Lung (tissue), 11 donors: ENCODE measurements at regions not wholly inside any gene's neighbourhood (a gene's known extent, or its start where the extent isn't known, plus 50 kb on each side); places are given as distances from the start of the nearest gene placed in this dataset.
"Not testable (repeated sequence)": the region's sequence is repeated elsewhere in the genome, so short reads cannot be mapped to it uniquely, and the experiment has no call there.

Experiments used
- ATAC-seq: fragments of 200-7000 bp; cut with Tn5 transposase; one replicate; pipeline ENCODE4 v1.9.1; 2020; ENCODE audit warnings: moderate number of reproducible peaks; ENCODE audit not compliant: insufficient read depth, low FRiP score
- DNase-seq, 3 donors: peaks; one replicate each; pipeline ENCODE4 v3.0.0-alpha.2; 2013 to 2017
- H3K27ac ChIP-seq, 2 donors: one replicate each; pipeline ENCODE4 v1.5.1; 2013; ENCODE audit warnings: mild to moderate bottlenecking in 2 of 2, moderate library complexity in 2 of 2, control low read depth in 1 of 2, inconsistent platforms in 1 of 2, low read depth in 1 of 2, low read length in 1 of 2
- H3K27me3 ChIP-seq, 3 donors: one replicate each; pipeline ENCODE4 v1.5.1; 2013; ENCODE audit warnings: low read length in 2 of 3; ENCODE audit not compliant: control insufficient read depth in 3 of 3, insufficient read depth in 3 of 3
- H3K36me3 ChIP-seq, 4 donors: one replicate each; pipeline ENCODE4 v1.5.1; 2013; ENCODE audit warnings: low read length in 4 of 4, mild to moderate bottlenecking in 1 of 4, moderate library complexity in 1 of 4; ENCODE audit not compliant: control insufficient read depth in 4 of 4, insufficient read depth in 4 of 4
- H3K4me1 ChIP-seq, 5 donors: one replicate each; pipeline ENCODE4 v1.5.1; 2013; ENCODE audit warnings: low read length in 5 of 5, mild to moderate bottlenecking in 2 of 5, moderate library complexity in 1 of 5; ENCODE audit not compliant: control insufficient read depth in 5 of 5, insufficient read depth in 5 of 5
- H3K4me3 ChIP-seq: one replicate; pipeline ENCODE4 v1.5.1; 2013; ENCODE audit warnings: mild to moderate bottlenecking, control low read depth, moderate library complexity
- H3K9ac ChIP-seq, 2 donors: one replicate each; pipeline ENCODE4 v1.5.1; 2013; ENCODE audit warnings: low read length in 2 of 2, control low read depth in 1 of 2; ENCODE audit not compliant: insufficient read depth in 1 of 2
- H3K9me3 ChIP-seq, 4 donors: one replicate each; pipeline ENCODE4 v1.5.1; 2013; ENCODE audit warnings: low read length in 3 of 4, mild to moderate bottlenecking in 1 of 4, moderate library complexity in 1 of 4; ENCODE audit not compliant: control insufficient read depth in 4 of 4, insufficient read depth in 3 of 4
- CTCF ChIP-seq: IDR thresholded peaks from 2 replicates; pipeline ENCODE4 v1.5.1; 2012; ENCODE audit warnings: mild to moderate bottlenecking; ENCODE audit errors: control extremely low read depth, extremely low read depth
- WGBS, 2 donors: extraction: QIAGEN DNeasy Blood & Tissue Kit; methylation state at CpG; one replicate each; pipeline ENCODE4 v1.1.7; 2013; 5-methylcytosine and 5-hydroxymethylcytosine counted together
- donor health status: control.
- donor health status: control.
- donor health status: Bipolar disorder and iron deficiency.
- donor health status: healthy.
- donor health status: DM: yes; HTN: yes; CAD: no.

- H3K27me3 ChIP-seq: no peaks in the 10 kb centered on the region
- TF ChIP-seq CTCF: no peak
Measured at GRCh38 chr5:103389357-103389756, 130.8 kb downstream of the MACIR start.

GRCh38 chr5:103385722-103386121, 127.2 kb downstream of the MACIR start:
- ATAC-seq (no peak), DNase-seq (no peak)

More at GRCh38 chr5:103389357-103389756, 130.8 kb downstream of the MACIR start:
- DNase-seq (no peak), ATAC-seq (no peak)
- WGBS, 2 donors: 84 to 92% methylated on average over 2 of the region's 2 CpGs
- Histone ChIP-seq H3K9ac (no peak overlapping the region), H3K4me3 (no peak overlapping the region), H3K9me3 (peaks cover 0 to 2% (median 0%) of the 10 kb centered on the region in 4 donors), H3K27ac (no peak overlapping the region), H3K4me1 (peaks cover 0 to 12% (median 0%) of the 10 kb centered on the region in 5 donors), H3K36me3 (no peaks in the 10 kb centered on the region)

GRCh38 chr5:103377638-103378037, 119.1 kb downstream of the MACIR start:
- 64 to 79% methylated on average over 4 of the region's 4 CpGs for WGBS, 2 donors
- H3K36me3 ChIP-seq, H3K9me3 ChIP-seq, H3K4me1 ChIP-seq, ATAC-seq, H3K4me3 ChIP-seq, H3K27me3 ChIP-seq, DNase-seq, H3K9ac ChIP-seq, H3K27ac ChIP-seq: not testable (repeated sequence)

More at GRCh38 chr5:103385722-103386121, 127.2 kb downstream of the MACIR start:
- Histone ChIP-seq H3K4me1 (no peaks in the 10 kb centered on the region), H3K9me3 (peaks cover 0 to 3% (median 0%) of the 10 kb centered on the region in 4 donors), H3K27me3 (no peaks in the 10 kb centered on the region), H3K36me3 (no peaks in the 10 kb centered on the region), H3K27ac (no peak overlapping the region), H3K4me3 (no peak overlapping the region), H3K9ac (no peak overlapping the region)
- TF ChIP-seq CTCF: no peak

- no peaks in the 10 kb centered on the region for H3K27me3 ChIP-seq
- TF ChIP-seq CTCF: no peak
- H3K9me3 ChIP-seq: no peaks in the 10 kb centered on the region
- H3K27ac ChIP-seq: no peak overlapping the region
- DNase-seq (no peak), ATAC-seq (no peak)
- H3K9ac ChIP-seq: no peak overlapping the region
- no peaks in the 10 kb centered on the region for H3K36me3 ChIP-seq
- H3K4me3 ChIP-seq: no peak overlapping the region
- WGBS, 2 donors: 92 to 95% methylated on average over 3 of the region's 3 CpGs
- peaks cover 0 to 4% (median under 1%) of the 10 kb centered on the region in 5 donors for H3K4me1 ChIP-seq
Measured at GRCh38 chr5:103375863-103376591, 117.5 kb downstream of the MACIR start.
